Ammon's horn (tissue), 1 donor: ENCODE measurements at regions not wholly inside any gene's neighbourhood (a gene's known extent, or its start where the extent isn't known, plus 50 kb on each side); places are given as distances from the start of the nearest gene placed in this dataset.
A peak's percentile ranks its signal among the peaks of the same experiment; 100 is the strongest.

ENCODE experiments used
- DNase-seq: peaks from one replicate; pipeline ENCODE4 v3.0.0-alpha.2; 2016; ENCODE audit warnings: low spot score

DNA sequence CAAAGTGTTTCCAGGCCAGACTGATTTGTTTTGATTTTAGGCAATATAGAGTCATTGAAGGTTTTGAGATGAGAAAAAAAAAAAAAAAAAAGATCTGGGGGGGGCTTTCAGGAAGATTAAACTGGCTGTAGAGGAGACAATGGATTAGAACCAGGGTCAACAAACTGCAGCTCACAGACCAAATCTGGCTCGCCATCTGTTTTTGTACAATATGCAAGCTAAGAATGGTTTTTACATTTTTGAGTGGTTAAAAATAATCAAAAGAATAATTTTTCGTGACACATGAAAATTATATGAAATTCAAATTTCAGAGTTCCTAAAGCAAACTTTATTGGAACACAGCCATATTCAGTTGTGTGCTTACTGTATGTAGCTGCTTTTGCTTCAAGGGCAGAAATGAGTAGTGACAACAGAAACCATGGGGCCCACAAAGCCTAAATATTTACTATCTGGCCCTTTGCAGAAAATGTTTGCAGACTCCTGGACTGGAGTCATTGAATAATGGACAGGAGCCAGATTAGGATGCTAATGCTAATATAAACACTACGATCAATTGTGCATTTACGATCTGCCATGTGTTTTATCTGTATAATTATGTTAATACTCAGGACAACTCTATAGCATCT lies 375.7 kb upstream of the DAB1 start:
- no peak for DNase-seq

GRCh38 chr1:57798543-57798942 lies 374.7 kb upstream of the DAB1 start:
- no peak for DNase-seq

- no peak for DNase-seq
These were observed 373.2 kb upstream of the DAB1 start for GRCh38 chr1:57797084-57797483.

- DNase-seq, result no peak
These were observed 372.8 kb upstream of the DAB1 start for GRCh38 chr1:57796616-57797015.

DNA sequence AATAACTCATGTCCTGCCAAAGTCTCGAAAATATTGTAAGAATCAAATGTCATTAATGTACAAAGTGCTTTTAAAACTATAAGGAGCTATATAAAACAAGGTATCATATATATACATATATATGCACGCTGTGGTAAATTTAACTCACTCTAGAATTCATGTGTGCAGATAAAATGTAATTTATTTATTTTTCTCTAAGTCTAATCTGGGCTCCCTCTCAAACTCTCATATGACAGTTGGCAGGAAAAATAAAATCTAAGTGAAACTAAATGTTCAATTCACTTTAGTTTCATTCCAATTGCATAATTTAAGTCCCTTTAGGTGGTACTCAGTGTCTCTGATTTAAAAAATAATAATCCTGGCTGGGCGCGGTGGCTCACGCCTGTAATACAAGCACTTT lies 372.0 kb upstream of the DAB1 start:
- DNase-seq, result no peak

GRCh38 chr1:57794078-57794477 lies 370.2 kb upstream of the DAB1 start:
- DNase-seq, result no peak

- no peak for DNase-seq
These were observed 367.6 kb upstream of the DAB1 start for GRCh38 chr1:57791497-57791896.

GRCh38 chr1:57789936-57790335 lies 366.1 kb upstream of the DAB1 start:
- DNase-seq, result no peak

DNA sequence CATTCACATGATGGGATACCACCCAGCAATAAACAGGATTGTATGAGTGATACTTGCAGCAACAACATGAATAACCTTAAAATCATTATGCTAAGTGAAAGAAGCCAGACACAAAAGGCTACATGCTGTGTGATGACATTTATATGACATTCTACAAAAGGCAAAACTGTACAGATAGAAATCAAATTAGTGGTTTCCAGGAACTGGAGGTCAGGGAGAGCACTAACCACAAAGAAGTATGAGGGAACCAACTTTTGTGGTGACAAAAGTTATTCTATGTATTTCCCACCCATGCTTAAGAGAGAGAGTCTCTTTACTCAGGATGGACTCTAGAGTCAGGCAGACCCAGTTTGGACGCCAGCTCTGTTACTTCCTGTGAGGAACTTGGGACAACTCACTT lies 364.5 kb upstream of the DAB1 start:
- DNase-seq, result no peak

- no peak for DNase-seq
These were observed 360.5 kb upstream of the DAB1 start for GRCh38 chr1:57784356-57784755.

DNA sequence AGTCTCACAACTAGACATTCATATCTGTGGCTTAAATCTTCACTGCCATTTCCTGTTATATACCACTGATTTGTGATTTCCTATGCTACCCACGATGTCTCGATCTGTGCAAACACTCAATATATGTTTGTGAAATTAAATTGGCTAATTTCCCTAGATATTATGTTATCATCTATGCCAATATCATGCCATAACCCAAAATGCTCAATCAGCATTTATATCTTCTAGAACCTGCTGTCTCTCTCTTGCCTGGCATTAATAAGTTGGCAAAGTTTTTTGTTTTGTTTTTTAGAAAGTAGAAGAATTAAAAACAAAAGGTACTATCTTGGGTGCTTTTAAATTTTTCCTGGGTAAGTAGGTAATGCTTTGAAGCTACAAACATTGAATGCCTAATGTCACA lies 358.5 kb upstream of the DAB1 start:
- no peak for DNase-seq

GRCh38 chr1:57772580-57773195 lies 348.8 kb upstream of the DAB1 start:
- DNase-seq, result no peak

DNA sequence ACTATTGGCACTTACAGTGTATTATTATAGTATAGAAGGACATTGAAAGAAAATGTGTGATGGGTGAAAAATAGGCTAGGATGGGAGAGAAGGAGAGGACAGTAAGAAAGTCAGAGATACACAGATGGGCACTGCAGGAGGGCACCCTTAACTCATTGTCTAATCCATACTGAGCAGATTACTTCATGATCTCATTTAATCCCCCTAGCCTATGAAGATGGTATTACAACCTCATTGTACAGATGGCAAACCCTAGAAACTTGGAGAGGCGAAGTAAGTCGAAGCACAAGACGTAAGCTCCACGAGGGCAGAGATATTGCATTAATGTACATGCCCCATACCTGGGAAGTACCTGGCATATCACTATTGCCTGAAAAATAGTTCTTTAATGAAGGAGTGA lies 346.9 kb upstream of the DAB1 start:
- no peak for DNase-seq

GRCh38 chr1:57770236-57770635 lies 346.4 kb upstream of the DAB1 start:
- DNase-seq, result no peak

DNA sequence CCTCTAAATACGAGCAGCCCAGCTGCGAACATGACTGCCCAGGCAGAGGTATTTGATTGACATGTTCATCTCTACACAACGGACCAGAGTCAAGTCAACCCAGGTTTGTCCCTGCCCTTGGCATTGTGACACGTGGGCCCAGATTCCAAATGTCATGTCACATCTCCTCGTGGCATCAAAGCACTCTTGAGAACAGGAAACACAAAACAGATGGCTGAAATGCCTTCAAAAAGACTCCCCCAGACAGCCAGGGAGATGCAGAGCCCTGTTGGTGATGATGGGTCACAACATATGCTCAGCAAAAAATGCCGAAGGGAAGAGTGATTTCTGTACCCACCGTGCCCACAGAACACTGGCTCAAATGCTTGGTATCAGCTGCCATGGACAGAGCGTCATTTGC lies 337.8 kb upstream of the DAB1 start:
- peak; percentile 6 for DNase-seq

DNA sequence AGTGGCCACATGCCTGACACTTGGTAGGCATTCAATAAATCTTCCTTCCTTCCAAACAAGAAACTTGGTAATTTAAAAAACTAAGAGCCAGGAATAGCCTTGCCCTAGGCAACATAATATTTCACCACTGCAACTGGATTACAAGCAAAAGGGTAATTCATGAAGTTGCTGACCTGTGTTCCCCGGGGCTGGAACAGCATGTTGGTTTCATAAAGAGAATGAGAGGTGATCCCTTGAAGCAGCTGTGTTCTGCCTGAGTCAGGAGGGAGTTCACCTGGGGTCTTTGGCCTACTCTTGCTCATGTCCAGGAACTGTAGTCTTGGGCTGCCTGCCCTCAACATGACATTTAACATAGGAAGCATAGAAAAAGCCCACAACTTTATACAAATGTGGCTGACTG lies 329.0 kb upstream of the DAB1 start:
- DNase-seq, result no peak

GRCh38 chr1:57748719-57749118 lies 324.9 kb upstream of the DAB1 start:
- DNase-seq, result no peak

DNA sequence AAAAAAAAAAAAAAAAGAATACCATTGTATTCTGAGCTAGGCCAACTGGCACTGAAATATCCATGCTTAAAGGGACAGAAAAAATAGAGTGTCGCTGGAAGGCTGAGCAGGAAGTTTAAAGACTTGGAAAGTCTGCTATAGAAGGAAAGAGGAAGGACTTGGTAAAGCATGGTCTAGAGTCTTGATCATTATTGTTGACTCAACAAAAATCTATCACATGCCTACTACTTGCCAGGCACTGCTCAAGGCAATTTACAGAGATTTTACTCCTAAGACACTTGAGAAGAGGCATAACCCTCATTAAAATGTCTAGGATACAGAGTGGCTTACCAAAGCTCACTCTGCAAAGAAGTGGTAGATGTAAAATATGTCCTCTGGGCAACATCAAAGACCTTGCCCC lies 324.0 kb upstream of the DAB1 start:
- no peak for DNase-seq

DNA sequence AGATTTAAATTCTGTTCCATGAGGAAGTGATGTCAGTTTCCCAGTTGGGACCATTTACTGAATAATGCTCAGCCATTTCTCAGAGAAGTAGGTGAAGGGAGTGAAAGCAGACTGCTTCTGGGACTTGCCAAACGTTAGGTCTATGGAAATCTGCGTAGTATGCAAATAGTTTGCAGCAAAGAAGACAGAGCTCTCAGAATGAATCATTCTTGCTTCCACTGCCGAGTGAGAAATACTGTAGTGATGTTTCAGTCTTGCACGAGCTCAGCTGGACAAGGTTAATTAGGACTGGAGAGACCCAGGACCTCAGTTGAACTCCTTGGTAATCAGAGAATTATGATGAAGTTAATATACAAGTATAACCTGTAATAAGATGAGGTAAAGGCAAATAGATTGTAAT lies 317.7 kb upstream of the DAB1 start:
- DNase-seq, result no peak

- DNase-seq, result no peak
These were observed 313.1 kb upstream of the DAB1 start for GRCh38 chr1:57736940-57737339.

GRCh38 chr1:57729181-57729580 lies 305.3 kb upstream of the DAB1 start:
- no peak for DNase-seq

GRCh38 chr1:57727121-57727520 lies 303.3 kb upstream of the DAB1 start:
- DNase-seq, result no peak

GRCh38 chr1:57725318-57725717 lies 301.5 kb upstream of the DAB1 start:
- DNase-seq, result no peak

DNA sequence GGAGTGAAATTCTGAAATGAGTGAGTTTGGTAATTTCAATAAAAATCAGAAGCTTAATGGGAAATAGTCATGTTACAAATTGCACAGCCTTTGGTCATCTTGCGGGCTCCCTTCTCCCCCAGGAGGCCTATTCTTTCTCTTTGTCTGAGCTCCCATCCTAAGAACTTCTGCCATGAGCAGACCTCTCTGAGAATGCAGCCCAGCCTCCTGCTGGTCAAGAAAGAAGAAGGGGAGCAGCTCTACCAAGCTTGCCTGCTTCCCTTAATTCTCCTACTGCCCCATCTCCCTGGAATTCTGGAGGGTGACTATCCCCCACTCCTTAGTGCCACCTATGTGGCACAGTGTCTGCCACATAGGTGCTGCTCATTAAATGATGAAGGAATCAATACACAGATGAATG lies 300.7 kb upstream of the DAB1 start:
- no peak for DNase-seq
